Neural cell (in vitro differentiated cells): ENCODE measurements at regions not wholly inside any gene's neighbourhood (a gene's known extent, or its start where the extent isn't known, plus 50 kb on each side); places are given as distances from the start of the nearest gene placed in this dataset.

Source experiments
- H2AFZ ChIP-seq: fragments of 200-600, 300-800 bp; sonication (generic), shearing (Covaris generic); 2 replicates; pipeline ENCODE4 v1.6.0; 2014; ENCODE audit warnings: low read depth, mild to moderate bottlenecking, antibody characterized with exemption, low read length, moderate library complexity
- H3F3A ChIP-seq: fragments of 200-600 bp; shearing (Covaris generic); 2 replicates; pipeline ENCODE4 v1.6.1; 2016; ENCODE audit warnings: mild to moderate bottlenecking, moderate library complexity, mixed read lengths, antibody characterized with exemption, low read length; ENCODE audit not compliant: insufficient read depth, poor library complexity, severe bottlenecking
- H3K27ac ChIP-seq: fragments of 200-600, 300-800 bp; sonication (generic), shearing (Covaris generic); 2 replicates; pipeline ENCODE4 v1.5.1; 2014; ENCODE audit warnings: mild to moderate bottlenecking, low read length, moderate library complexity
- H3K27me3 ChIP-seq: fragments of 300-800, 200-600 bp; sonication (generic), shearing (Covaris generic); 2 replicates; pipeline ENCODE4 v1.6.0; 2014; ENCODE audit warnings: mild to moderate bottlenecking, low read depth, low read length, moderate library complexity; ENCODE audit not compliant: insufficient read depth
- H3K36me3 ChIP-seq: fragments of 300-800, 200-600 bp; sonication (generic), shearing (Covaris generic); 2 replicates; pipeline ENCODE4 v1.5.1; 2014; ENCODE audit warnings: mild to moderate bottlenecking, antibody characterized with exemption, low read length, moderate library complexity; ENCODE audit not compliant: insufficient read depth
- H3K4me2 ChIP-seq: fragments of 300-800, 200-600 bp; sonication (generic), shearing (Covaris generic); 2 replicates; pipeline ENCODE4 v1.6.0; 2014; ENCODE audit warnings: mild to moderate bottlenecking, low read length
- H3K4me3 ChIP-seq: fragments of 300-800, 200-600 bp; sonication (generic), shearing (Covaris generic); 2 replicates; pipeline ENCODE4 v1.5.1; 2014; ENCODE audit warnings: mild to moderate bottlenecking, low read length, moderate library complexity
- H3K79me2 ChIP-seq: fragments of 200-600 bp; shearing (Covaris generic); replicated peaks from 2 replicates; pipeline ENCODE4 v1.6.0; 2014; ENCODE audit warnings: mild to moderate bottlenecking, low read length, moderate library complexity; ENCODE audit not compliant: insufficient read depth
- H3K9ac ChIP-seq: fragments of 300-800, 200-600 bp; sonication (generic), shearing (Covaris generic); 2 replicates; pipeline ENCODE4 v1.6.1; 2016; ENCODE audit warnings: mild to moderate bottlenecking, low read length, mixed read lengths
- H3K9me2 ChIP-seq: fragments of 200-600 bp; shearing (Covaris generic); 2 replicates; pipeline ENCODE4 v1.6.1; 2016; ENCODE audit warnings: mild to moderate bottlenecking, low read length, mixed read lengths; ENCODE audit not compliant: insufficient read depth
- H3K9me3 ChIP-seq: fragments of 200-600, 300-800 bp; sonication (generic), shearing (Covaris generic); 2 replicates; pipeline ENCODE4 v1.6.1; 2016; ENCODE audit warnings: mild to moderate bottlenecking, mixed run types, low read length, moderate library complexity, mixed read lengths
- H4K20me1 ChIP-seq: fragments of 200-600 bp; shearing (Covaris generic); 2 replicates; pipeline ENCODE4 v1.6.1; 2016; ENCODE audit warnings: mild to moderate bottlenecking, mixed run types; ENCODE audit not compliant: insufficient read depth
- EP300 ChIP-seq: fragments of 450-650 bp; conservative IDR thresholded peaks from 2 replicates; pipeline ENCODE4 v1.6.1; 2014; ENCODE audit warnings: antibody characterized with exemption, mild to moderate bottlenecking, moderate library complexity; ENCODE audit not compliant: poor library complexity, severe bottlenecking
- EZH2 ChIP-seq: fragments of 200-600, 300-800 bp; shearing (Covaris generic), sonication (generic); IDR thresholded peaks from 2 replicates; pipeline ENCODE4 v1.6.1; 2014; ENCODE audit warnings: antibody characterized with exemption, low read length, borderline replicate concordance, mild to moderate bottlenecking; ENCODE audit not compliant: insufficient read depth, poor library complexity, severe bottlenecking
- MXI1 ChIP-seq: fragments of 450-650 bp; conservative IDR thresholded peaks from 2 replicates; pipeline ENCODE4 v1.6.1; 2014; ENCODE audit warnings: antibody characterized with exemption, mild to moderate bottlenecking; ENCODE audit not compliant: poor library complexity, severe bottlenecking
- POLR2AphosphoS5 ChIP-seq: IDR thresholded peaks from 2 replicates; pipeline ENCODE4 v1.6.1; 2012
- RAD21 ChIP-seq: fragments of 450-650 bp; conservative IDR thresholded peaks from 2 replicates; pipeline ENCODE4 v1.6.1; 2014; ENCODE audit warnings: antibody characterized with exemption, mild to moderate bottlenecking, moderate library complexity
- SMC3 ChIP-seq: fragments of 450-650 bp; conservative IDR thresholded peaks from 2 replicates; pipeline ENCODE4 v1.6.1; 2014; ENCODE audit warnings: antibody characterized with exemption, mild to moderate bottlenecking, moderate library complexity; ENCODE audit not compliant: poor library complexity
- TAF1 ChIP-seq: IDR thresholded peaks from 2 replicates; pipeline ENCODE4 v1.6.1; 2012; ENCODE audit warnings: low read depth
- TF ChIP-seq, protein P1 (sequence below): IDR thresholded peaks from 2 replicates; pipeline ENCODE4 v1.6.1; 2012; ENCODE audit warnings: borderline replicate concordance
- TF ChIP-seq, protein P2 (sequence below): fragments of 450-650 bp; IDR thresholded peaks from 2 replicates; pipeline ENCODE4 v1.5.1; 2014; ENCODE audit warnings: antibody characterized with exemption, mild to moderate bottlenecking, moderate library complexity; ENCODE audit not compliant: poor library complexity, severe bottlenecking

DNA sequence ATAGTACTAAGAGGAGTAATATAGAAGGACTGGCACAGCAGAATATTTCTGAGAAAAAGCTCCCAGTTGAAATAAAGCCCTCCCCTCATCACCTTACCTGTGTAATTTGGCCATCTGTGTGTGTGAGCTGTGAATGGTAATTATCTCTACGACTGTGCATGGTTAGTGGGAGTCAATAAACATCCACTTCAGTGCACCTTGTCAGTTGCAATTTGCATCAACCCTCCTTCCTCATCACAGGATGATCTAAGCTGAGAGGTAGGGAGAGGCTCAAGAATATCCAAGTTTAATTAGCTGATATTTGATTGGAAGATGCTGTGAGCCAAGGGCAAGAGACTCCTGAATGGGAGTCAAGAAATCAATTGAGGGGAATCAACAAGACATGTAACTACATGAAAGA, 694.9 kb upstream of the KLHL29 start:
- H3K9me2 ChIP-seq = no peaks in the 10 kb centered on the region
- no peak overlapping the region for H2AFZ ChIP-seq
- H3K27me3 ChIP-seq = no peaks in the 10 kb centered on the region
- no peaks in the 10 kb centered on the region for H4K20me1 ChIP-seq
- H3K36me3 ChIP-seq = no peaks in the 10 kb centered on the region
- H3F3A ChIP-seq = no peaks in the 10 kb centered on the region
- peaks cover 84% of the 10 kb centered on the region for H3K79me2 ChIP-seq
- TF ChIP-seq, protein P1, sequence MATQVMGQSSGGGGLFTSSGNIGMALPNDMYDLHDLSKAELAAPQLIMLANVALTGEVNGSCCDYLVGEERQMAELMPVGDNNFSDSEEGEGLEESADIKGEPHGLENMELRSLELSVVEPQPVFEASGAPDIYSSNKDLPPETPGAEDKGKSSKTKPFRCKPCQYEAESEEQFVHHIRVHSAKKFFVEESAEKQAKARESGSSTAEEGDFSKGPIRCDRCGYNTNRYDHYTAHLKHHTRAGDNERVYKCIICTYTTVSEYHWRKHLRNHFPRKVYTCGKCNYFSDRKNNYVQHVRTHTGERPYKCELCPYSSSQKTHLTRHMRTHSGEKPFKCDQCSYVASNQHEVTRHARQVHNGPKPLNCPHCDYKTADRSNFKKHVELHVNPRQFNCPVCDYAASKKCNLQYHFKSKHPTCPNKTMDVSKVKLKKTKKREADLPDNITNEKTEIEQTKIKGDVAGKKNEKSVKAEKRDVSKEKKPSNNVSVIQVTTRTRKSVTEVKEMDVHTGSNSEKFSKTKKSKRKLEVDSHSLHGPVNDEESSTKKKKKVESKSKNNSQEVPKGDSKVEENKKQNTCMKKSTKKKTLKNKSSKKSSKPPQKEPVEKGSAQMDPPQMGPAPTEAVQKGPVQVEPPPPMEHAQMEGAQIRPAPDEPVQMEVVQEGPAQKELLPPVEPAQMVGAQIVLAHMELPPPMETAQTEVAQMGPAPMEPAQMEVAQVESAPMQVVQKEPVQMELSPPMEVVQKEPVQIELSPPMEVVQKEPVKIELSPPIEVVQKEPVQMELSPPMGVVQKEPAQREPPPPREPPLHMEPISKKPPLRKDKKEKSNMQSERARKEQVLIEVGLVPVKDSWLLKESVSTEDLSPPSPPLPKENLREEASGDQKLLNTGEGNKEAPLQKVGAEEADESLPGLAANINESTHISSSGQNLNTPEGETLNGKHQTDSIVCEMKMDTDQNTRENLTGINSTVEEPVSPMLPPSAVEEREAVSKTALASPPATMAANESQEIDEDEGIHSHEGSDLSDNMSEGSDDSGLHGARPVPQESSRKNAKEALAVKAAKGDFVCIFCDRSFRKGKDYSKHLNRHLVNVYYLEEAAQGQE = no peak
- TF ChIP-seq RAD21 (no peak), SMC3 (no peak), MXI1 (no peak), TAF1 (no peak), EZH2 (no peak), POLR2AphosphoS5 (no peak), EP300 (no peak)
- TF ChIP-seq, protein P2, sequence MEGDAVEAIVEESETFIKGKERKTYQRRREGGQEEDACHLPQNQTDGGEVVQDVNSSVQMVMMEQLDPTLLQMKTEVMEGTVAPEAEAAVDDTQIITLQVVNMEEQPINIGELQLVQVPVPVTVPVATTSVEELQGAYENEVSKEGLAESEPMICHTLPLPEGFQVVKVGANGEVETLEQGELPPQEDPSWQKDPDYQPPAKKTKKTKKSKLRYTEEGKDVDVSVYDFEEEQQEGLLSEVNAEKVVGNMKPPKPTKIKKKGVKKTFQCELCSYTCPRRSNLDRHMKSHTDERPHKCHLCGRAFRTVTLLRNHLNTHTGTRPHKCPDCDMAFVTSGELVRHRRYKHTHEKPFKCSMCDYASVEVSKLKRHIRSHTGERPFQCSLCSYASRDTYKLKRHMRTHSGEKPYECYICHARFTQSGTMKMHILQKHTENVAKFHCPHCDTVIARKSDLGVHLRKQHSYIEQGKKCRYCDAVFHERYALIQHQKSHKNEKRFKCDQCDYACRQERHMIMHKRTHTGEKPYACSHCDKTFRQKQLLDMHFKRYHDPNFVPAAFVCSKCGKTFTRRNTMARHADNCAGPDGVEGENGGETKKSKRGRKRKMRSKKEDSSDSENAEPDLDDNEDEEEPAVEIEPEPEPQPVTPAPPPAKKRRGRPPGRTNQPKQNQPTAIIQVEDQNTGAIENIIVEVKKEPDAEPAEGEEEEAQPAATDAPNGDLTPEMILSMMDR = no peak
- no peak overlapping the region for H3K4me3 ChIP-seq
- no peaks in the 10 kb centered on the region for H3K9me3 ChIP-seq
- no peak overlapping the region for H3K9ac ChIP-seq
- H3K4me2 ChIP-seq = no peak overlapping the region
- no peak overlapping the region for H3K27ac ChIP-seq

DNA sequence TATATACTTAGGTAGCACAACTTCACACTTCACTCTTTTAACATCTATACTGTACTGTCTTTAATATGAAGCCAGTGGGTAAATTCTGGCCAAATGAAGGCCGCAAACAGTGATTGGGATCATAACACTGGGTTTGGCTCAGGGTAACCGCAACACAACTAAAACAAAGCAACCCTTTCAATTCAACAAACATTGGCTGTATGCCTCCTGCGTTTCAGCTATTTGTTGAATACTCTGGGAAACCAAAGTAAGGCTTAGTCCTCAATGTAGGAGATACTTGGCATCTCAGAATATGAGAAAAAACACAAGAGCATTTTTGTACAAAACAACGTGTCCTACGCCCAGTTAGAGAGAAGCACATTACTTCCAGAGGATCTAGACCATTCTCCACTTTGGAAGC, 693.3 kb upstream of the KLHL29 start:
- TF ChIP-seq EP300 = no peak
- no peak for TF ChIP-seq RAD21
- TF ChIP-seq, protein P1 = no peak
- TF ChIP-seq TAF1 = no peak
- no peak for TF ChIP-seq SMC3
- Histone ChIP-seq H4K20me1 (no peaks in the 10 kb centered on the region), H3K9me3 (no peaks in the 10 kb centered on the region), H3K4me2 (no peak overlapping the region), H3K9me2 (no peaks in the 10 kb centered on the region), H2AFZ (no peak overlapping the region), H3K79me2 (peaks cover 70% of the 10 kb centered on the region), H3K36me3 (no peaks in the 10 kb centered on the region), H3K27me3 (no peaks in the 10 kb centered on the region), H3K27ac (no peak overlapping the region), H3K9ac (no peak overlapping the region), H3F3A (no peaks in the 10 kb centered on the region), H3K4me3 (no peak overlapping the region)
